Upper lobe of left lung (tissue), 6 donors: ENCODE measurements at regions not wholly inside any gene's neighbourhood (a gene's known extent, or its start where the extent isn't known, plus 50 kb on each side); places are given as distances from the start of the nearest gene placed in this dataset.

Source experiments
- ATAC-seq, 2 donors: fragments of 200-7000 bp; cut with Tn5 transposase; one replicate each; pipeline ENCODE4 v1.9.1; 2022; ENCODE audit warnings: mild to moderate bottlenecking in 2 of 2, moderate library complexity in 2 of 2; ENCODE audit not compliant: low FRiP score in 2 of 2
- DNase-seq, 2 donors: peaks; one replicate each; pipeline ENCODE4 v3.0.0-alpha.2; 2019 to 2020
- H3K27ac ChIP-seq, 4 donors: fragments of 200-600 bp; sonication (generic); one replicate each; pipeline ENCODE4 v1.5.1; 2016 to 2019
- H3K27me3 ChIP-seq, 4 donors: fragments of 200-600 bp; sonication (generic); one replicate each; pipeline ENCODE4 v1.5.1; 2017 to 2019
- H3K36me3 ChIP-seq, 4 donors: fragments of 200-600 bp; sonication (generic); one replicate each; pipeline ENCODE4 v1.5.1; 2016 to 2019
- H3K4me1 ChIP-seq, 4 donors: fragments of 200-600 bp; sonication (generic); one replicate each; pipeline ENCODE4 v1.5.1; 2018 to 2019
- H3K4me3 ChIP-seq, 4 donors: fragments of 200-600 bp; sonication (generic); one replicate each; pipeline ENCODE4 v1.5.1; 2017 to 2019; ENCODE audit warnings: mild to moderate bottlenecking in 2 of 4, moderate library complexity in 1 of 4
- H3K9me3 ChIP-seq, 4 donors: fragments of 200-600 bp; sonication (generic); one replicate each; pipeline ENCODE4 v1.5.1; 2018 to 2019
- CTCF ChIP-seq, 6 experiments: fragments of 450-650 bp in 4 of 6; fragments of 200-600 bp in 2 of 6; sonication (generic) in 2 of 6; IDR thresholded peaks; one replicate each; pipeline ENCODE4 v1.5.1; 2016 to 2019; ENCODE audit warnings: antibody characterized with exemption in 6 of 6
- EP300 ChIP-seq, 4 donors: sonication (generic); formaldehyde crosslinking; IDR thresholded peaks; one replicate each; pipeline ENCODE4 v1.5.1; 2017; ENCODE audit warnings: antibody characterized with exemption in 4 of 4, control low read depth in 2 of 4
- POLR2A ChIP-seq, 4 donors: fragments of 450-650 bp; IDR thresholded peaks; one replicate each; pipeline ENCODE4 v1.5.1; 2016 to 2017; ENCODE audit warnings: antibody characterized with exemption in 4 of 4, mild to moderate bottlenecking in 2 of 4
- POLR2AphosphoS5 ChIP-seq, 2 donors: sonication (generic); formaldehyde crosslinking; IDR thresholded peaks; one replicate each; pipeline ENCODE4 v1.5.1; 2017; ENCODE audit warnings: antibody characterized with exemption in 2 of 2
- WGBS, 2 donors: methylation state at CpG; one replicate each; pipeline ENCODE4 v1.1.5; 2017 to 2018; 5-methylcytosine and 5-hydroxymethylcytosine counted together
- donor health status: DM: no; HTN: no; CAD: no; lungs with moderate emphysema.
- donor health status: DM: no; HTN: yes; CAD: no; lungs with severe emphysema.

- DNase-seq (no peak), ATAC-seq (no peak)
- no peak for TF ChIP-seq CTCF (IDR thresholded peaks at IDR 0.05)
- no peak for TF ChIP-seq POLR2A (IDR thresholded peaks at IDR 0.05)
- no peak for TF ChIP-seq EP300 (IDR thresholded peaks at IDR 0.05)
- TF ChIP-seq POLR2AphosphoS5 (IDR thresholded peaks at IDR 0.05): no peak
- Histone ChIP-seq H3K9me3 (no peaks in the 10 kb centered on the region), H3K36me3 (no peaks in the 10 kb centered on the region), H3K27me3 (no peaks in the 10 kb centered on the region), H3K4me1 (no peaks in the 10 kb centered on the region), H3K4me3 (no peak overlapping the region), H3K27ac (no peak overlapping the region)
- 80 to 94% methylated on average over 1 of the region's 1 CpG for WGBS, 2 donors
Measured at GRCh38 chr14:44795725-44796124, 166.0 kb downstream of the KLHL28 start.

GRCh38 chr14:44791730-44792129 lies 170.0 kb downstream of the KLHL28 start:
- 67 to 77% methylated on average over 3 of the region's 3 CpGs for WGBS, 2 donors
- H3K36me3 ChIP-seq: no peaks in the 10 kb centered on the region
- ATAC-seq: no peak
- DNase-seq: no peak
- no peak overlapping the region for H3K27ac ChIP-seq
- H3K4me1 ChIP-seq: no peaks in the 10 kb centered on the region
- no peak overlapping the region for H3K4me3 ChIP-seq
- TF ChIP-seq POLR2AphosphoS5 (IDR thresholded peaks at IDR 0.05): no peak
- H3K9me3 ChIP-seq: no peaks in the 10 kb centered on the region
- H3K27me3 ChIP-seq: no peaks in the 10 kb centered on the region

GRCh38 chr14:44788612-44789011 lies 173.1 kb downstream of the KLHL28 start:
- no peak overlapping the region for H3K27ac ChIP-seq
- WGBS, 2 donors: 81 to 100% methylated on average over 1 of the region's 1 CpG
- no peak overlapping the region for H3K4me3 ChIP-seq
- H3K9me3 ChIP-seq: no peaks in the 10 kb centered on the region
- H3K4me1 ChIP-seq: no peaks in the 10 kb centered on the region
- TF ChIP-seq EP300 (IDR thresholded peaks at IDR 0.05) (no peak), CTCF (IDR thresholded peaks at IDR 0.05) (no peak), POLR2AphosphoS5 (IDR thresholded peaks at IDR 0.05) (no peak), POLR2A (IDR thresholded peaks at IDR 0.05) (no peak)
- H3K27me3 ChIP-seq: no peaks in the 10 kb centered on the region
- DNase-seq (no peak), ATAC-seq (no peak)
- H3K36me3 ChIP-seq: no peaks in the 10 kb centered on the region

GRCh38 chr14:44785096-44785495 lies 176.7 kb downstream of the KLHL28 start:
- Histone ChIP-seq H3K27ac (no peak overlapping the region), H3K4me1 (no peaks in the 10 kb centered on the region), H3K36me3 (no peaks in the 10 kb centered on the region), H3K9me3 (no peaks in the 10 kb centered on the region), H3K4me3 (no peak overlapping the region), H3K27me3 (no peaks in the 10 kb centered on the region)
- TF ChIP-seq EP300 (IDR thresholded peaks at IDR 0.05) (no peak), POLR2AphosphoS5 (IDR thresholded peaks at IDR 0.05) (no peak), CTCF (IDR thresholded peaks at IDR 0.05) (no peak), POLR2A (IDR thresholded peaks at IDR 0.05) (no peak)
- 61 to 66% methylated on average over 3 of the region's 3 CpGs for WGBS, 2 donors
- ATAC-seq: no peak
- DNase-seq: no peak

GRCh38 chr14:44783901-44784300 lies 177.8 kb downstream of the KLHL28 start:
- no peaks in the 10 kb centered on the region for H3K4me1 ChIP-seq
- H3K27me3 ChIP-seq: no peaks in the 10 kb centered on the region
- H3K4me3 ChIP-seq: no peak overlapping the region
- H3K36me3 ChIP-seq: no peaks in the 10 kb centered on the region
- ATAC-seq (no peak), DNase-seq (no peak)
- H3K9me3 ChIP-seq: no peaks in the 10 kb centered on the region
- no peak overlapping the region for H3K27ac ChIP-seq
- TF ChIP-seq EP300 (IDR thresholded peaks at IDR 0.05): no peak
- no peak for TF ChIP-seq CTCF (IDR thresholded peaks at IDR 0.05)
- no peak for TF ChIP-seq POLR2A (IDR thresholded peaks at IDR 0.05)
- TF ChIP-seq POLR2AphosphoS5 (IDR thresholded peaks at IDR 0.05): no peak
